HG02610 (cell line): ENCODE measurements at regions not wholly inside any gene's neighbourhood (a gene's known extent, or its start where the extent isn't known, plus 50 kb on each side); places are given as distances from the start of the nearest gene placed in this dataset.

Experiments used
- ATAC-seq: cut with Tn5 transposase; IDR thresholded peaks from one replicate; pipeline ENCODE4 v1.9.1; 2021; ENCODE audit warnings: mild to moderate bottlenecking, moderate library complexity; ENCODE audit not compliant: unreplicated experiment

GRCh38 chr2:43022896-43023295 is 203.5 kb downstream of the ZFP36L2 start:
- ATAC-seq, result no peak

GRCh38 chr2:43021791-43022509 is 204.5 kb downstream of the ZFP36L2 start:
- ATAC-seq, result no peak

- no peak for ATAC-seq
Observed at GRCh38 chr2:43020990-43021669, 205.3 kb downstream of the ZFP36L2 start.

- no peak for ATAC-seq
Observed at GRCh38 chr2:43020296-43020695, 206.1 kb downstream of the ZFP36L2 start.

- ATAC-seq, result no peak
Observed at GRCh38 chr2:43019536-43020183, 206.7 kb downstream of the ZFP36L2 start.

- ATAC-seq, result no peak
Observed at GRCh38 chr2:43019025-43019367, 207.4 kb downstream of the ZFP36L2 start.

GRCh38 chr2:43018179-43019024 is 208.0 kb downstream of the ZFP36L2 start:
- ATAC-seq, result no peak

GRCh38 chr2:43013821-43014345 is 212.5 kb downstream of the ZFP36L2 start:
- ATAC-seq, result no peak

- no peak for ATAC-seq
Observed at GRCh38 chr2:43012966-43013365, 213.4 kb downstream of the ZFP36L2 start.

GRCh38 chr2:43011158-43011491 is 215.3 kb downstream of the ZFP36L2 start:
- ATAC-seq, result no peak

GRCh38 chr2:43010438-43011157 is 215.8 kb downstream of the ZFP36L2 start:
- no peak for ATAC-seq

GRCh38 chr2:43009448-43009847 is 217.0 kb downstream of the ZFP36L2 start:
- no peak for ATAC-seq

- ATAC-seq, result no peak
Observed at GRCh38 chr2:43008388-43008787, 216.0 kb upstream of the HAAO start.

GRCh38 chr2:43007901-43008300 is 215.5 kb upstream of the HAAO start:
- no peak for ATAC-seq

GRCh38 chr2:43006834-43007543 is 214.6 kb upstream of the HAAO start:
- ATAC-seq, result no peak

GRCh38 chr2:43005975-43006833 is 213.8 kb upstream of the HAAO start:
- ATAC-seq, result no peak

- no peak for ATAC-seq
Observed at GRCh38 chr2:43005245-43005974, 213.0 kb upstream of the HAAO start.

- ATAC-seq, result no peak
Observed at GRCh38 chr2:43004879-43005244, 212.5 kb upstream of the HAAO start.
